H1 (cell line): ENCODE measurements at regions not wholly inside any gene's neighbourhood (a gene's known extent, or its start where the extent isn't known, plus 50 kb on each side); places are given as distances from the start of the nearest gene placed in this dataset.

Experiments used
- CTCF ChIA-PET: fragments of 300-600 bp; sonication (Branson Sonifier 250); formaldehyde crosslinking; loops from one replicate; lab custom pipeline; 2021; ENCODE audit not compliant: partially characterized antibody; lab: Charles Lee
- POLR2A ChIA-PET: fragments of 300-600 bp; sonication (Branson Sonifier 250); formaldehyde crosslinking; loops from one replicate; lab custom pipeline; 2021; ENCODE audit warnings: inconsistent platforms; ENCODE audit not compliant: partially characterized antibody; lab: Charles Lee
- DNase-seq, 2 experiments: peaks; one replicate each; pipeline versions ENCODE4 v3.0.0 to v3.0.0-alpha.2; 2010 to 2022; ENCODE audit warnings: low spot score in 2 of 2, low read depth in 1 of 2, mixed read lengths in 1 of 2
- FAIRE-seq: peaks from 2 replicates; lab custom pipeline; 2011; peaks lifted over from hg19 to GRCh38; lab: Jason Lieb, UNC
- H2AFZ ChIP-seq: 2 replicates; pipeline ENCODE4 v1.8.1; 2012; ENCODE audit warnings: low read length, inconsistent platforms
- H2AK5ac ChIP-seq: 2 replicates; pipeline ENCODE4 v1.6.1; 2013; ENCODE audit warnings: low read depth, low read length
- H2BK120ac ChIP-seq: replicated peaks from 2 replicates; pipeline ENCODE3; 2013; ENCODE audit warnings: low read depth, low read length, inconsistent platforms
- H2BK12ac ChIP-seq: 2 replicates; pipeline ENCODE4 v1.6.1; 2013; ENCODE audit warnings: low read depth, low read length
- H2BK15ac ChIP-seq: 2 replicates; pipeline ENCODE4 v1.6.1; 2013; ENCODE audit warnings: low read length
- H2BK20ac ChIP-seq: 2 replicates; pipeline ENCODE4 v1.6.1; 2013; ENCODE audit warnings: low read length
- H2BK5ac ChIP-seq: 2 replicates; pipeline ENCODE4 v1.6.1; 2013; ENCODE audit warnings: low read depth, low read length
- H3K14ac ChIP-seq: 2 replicates; pipeline ENCODE4 v1.6.1; 2013; ENCODE audit warnings: inconsistent platforms; ENCODE audit not compliant: insufficient read length
- H3K18ac ChIP-seq: 2 replicates; pipeline ENCODE4 v1.6.1; 2013; ENCODE audit warnings: low read length; ENCODE audit errors: extremely low read depth
- H3K23ac ChIP-seq: 2 replicates; pipeline ENCODE4 v1.6.1; 2013; ENCODE audit warnings: inconsistent platforms; ENCODE audit not compliant: insufficient read length
- H3K23me2 ChIP-seq: 2 replicates; pipeline ENCODE4 v1.6.1; 2013; ENCODE audit warnings: low read depth, low read length
- H3K27ac ChIP-seq: 2 replicates; pipeline ENCODE4 v1.6.1; 2011; ENCODE audit warnings: low read depth, low read length, inconsistent platforms
- H3K27me3 ChIP-seq, 4 experiments: replicated peaks in 1 of 4; 1 replicate in 1 of 4; 2 replicates in 3 of 4; pipeline versions ENCODE4 v1.6.1 to v1.8.1; 2011 to 2013; ENCODE audit warnings: low read length in 3 of 4, mild to moderate bottlenecking in 3 of 4, inconsistent platforms in 2 of 4, mixed read lengths in 2 of 4, moderate library complexity in 1 of 4; ENCODE audit not compliant: control insufficient read depth in 3 of 4, insufficient read depth in 3 of 4; ENCODE audit errors: extremely low read depth in 1 of 4
- H3K36me3 ChIP-seq, 4 experiments: 2 replicates each; pipeline versions ENCODE4 v1.6.1 to v1.8.1; 2011 to 2013; ENCODE audit warnings: mild to moderate bottlenecking in 4 of 4, low read length in 3 of 4, moderate library complexity in 2 of 4, control low read depth in 1 of 4, inconsistent platforms in 1 of 4; ENCODE audit not compliant: insufficient read depth in 4 of 4, control insufficient read depth in 2 of 4
- H3K4ac ChIP-seq: replicated peaks from 2 replicates; pipeline ENCODE3; 2013; ENCODE audit warnings: low read length, low read depth, mixed read lengths, inconsistent platforms; ENCODE audit not compliant: insufficient read length
- H3K4me1 ChIP-seq, 4 experiments: replicated peaks in 1 of 4; 1 replicate in 1 of 4; 2 replicates in 3 of 4; pipeline versions ENCODE4 v1.6.1 to v1.8.1; 2011 to 2013; ENCODE audit warnings: low read length in 3 of 4, inconsistent platforms in 2 of 4, mixed read lengths in 1 of 4; ENCODE audit not compliant: insufficient read depth in 4 of 4, control insufficient read depth in 3 of 4
- H3K4me2 ChIP-seq, 2 experiments: 2 replicates each; pipeline versions ENCODE4 v1.6.1 to v1.8.1; 2011 to 2013; ENCODE audit warnings: low read depth in 2 of 2, low read length in 2 of 2, control low read depth in 1 of 2, inconsistent platforms in 1 of 2, mild to moderate bottlenecking in 1 of 2; ENCODE audit not compliant: insufficient read depth in 1 of 2
- H3K4me3 ChIP-seq, 4 experiments: fragments of 200-600, 300-600 bp in 1 of 4; sonication (generic), shearing (Covaris generic), sonication (Bioruptor Twin) in 1 of 4; 2 replicates each; pipeline versions ENCODE4 v1.5.1 to v1.8.1; 2011 to 2016; ENCODE audit warnings: low read length in 4 of 4, low read depth in 3 of 4, control low read depth in 2 of 4, inconsistent platforms in 2 of 4, mild to moderate bottlenecking in 2 of 4, mixed read lengths in 1 of 4, moderate library complexity in 1 of 4; ENCODE audit not compliant: insufficient read depth in 2 of 4; ENCODE audit errors: extremely low read depth in 1 of 4
- H3K56ac ChIP-seq: replicated peaks from 2 replicates; pipeline ENCODE3; 2013; ENCODE audit warnings: low read depth, mild to moderate bottlenecking, mixed read lengths, low read length, inconsistent platforms; ENCODE audit not compliant: insufficient read length
- H3K79me1 ChIP-seq: 2 replicates; pipeline ENCODE4 v1.6.1; 2013; ENCODE audit warnings: low read depth, low read length, control low read depth
- H3K79me2 ChIP-seq, 2 experiments: 2 replicates each; pipeline versions ENCODE4 v1.6.1 to v1.8.1; 2012 to 2013; ENCODE audit warnings: low read length in 2 of 2, mild to moderate bottlenecking in 2 of 2, inconsistent platforms in 1 of 2; ENCODE audit not compliant: insufficient read depth in 2 of 2, control insufficient read depth in 1 of 2
- H3K9ac ChIP-seq, 4 experiments: replicated peaks in 1 of 4; 1 replicate in 1 of 4; 2 replicates in 3 of 4; pipeline versions ENCODE4 v1.6.1 to v1.8.1; 2011 to 2013; ENCODE audit warnings: low read depth in 3 of 4, low read length in 3 of 4, control low read depth in 2 of 4, mild to moderate bottlenecking in 2 of 4, moderate library complexity in 2 of 4, inconsistent platforms in 1 of 4; ENCODE audit errors: extremely low read depth in 1 of 4
- H3K9me3 ChIP-seq, 2 experiments: 2 replicates each; pipeline versions ENCODE4 v1.6.1 to v1.8.1; 2012 to 2013; ENCODE audit warnings: mild to moderate bottlenecking in 2 of 2, moderate library complexity in 2 of 2, control low read depth in 1 of 2, inconsistent platforms in 1 of 2, low read depth in 1 of 2, low read length in 1 of 2, mixed read lengths in 1 of 2; ENCODE audit not compliant: insufficient read depth in 2 of 2
- H4K20me1 ChIP-seq, 2 experiments: replicated peaks in 1 of 2; 2 replicates each; pipeline versions ENCODE3 to v1.8.1; 2011 to 2013; ENCODE audit warnings: inconsistent platforms in 2 of 2, low read length in 2 of 2, mild to moderate bottlenecking in 1 of 2; ENCODE audit not compliant: insufficient read depth in 2 of 2, control insufficient read depth in 1 of 2
- H4K5ac ChIP-seq: 2 replicates; pipeline ENCODE4 v1.6.1; 2013; ENCODE audit warnings: low read length, low read depth, mixed read lengths, inconsistent platforms; ENCODE audit not compliant: insufficient read length
- H4K8ac ChIP-seq: 2 replicates; pipeline ENCODE4 v1.8.0; 2013; ENCODE audit warnings: mild to moderate bottlenecking, moderate library complexity, low read length, inconsistent platforms; ENCODE audit not compliant: insufficient read depth; ENCODE audit errors: extremely low read depth
- H4K91ac ChIP-seq: replicated peaks from 2 replicates; pipeline ENCODE3; 2013; ENCODE audit warnings: low read length, mixed read lengths, inconsistent platforms; ENCODE audit not compliant: insufficient read length
- ATF2 ChIP-seq: IDR thresholded peaks from 2 replicates; pipeline ENCODE4 v1.6.1; 2012; ENCODE audit warnings: low read length, inconsistent platforms
- HDAC6 ChIP-seq: IDR thresholded peaks from one replicate; pipeline ENCODE4 v1.7.1; 2012; ENCODE audit warnings: low read depth, mild to moderate bottlenecking, inconsistent platforms, low read length, moderate library complexity
- POLR2A ChIP-seq, 2 experiments: IDR thresholded peaks; 1 replicate in 1 of 2; 2 replicates in 1 of 2; pipeline ENCODE4 v1.6.1; 2011; ENCODE audit warnings: low read depth in 2 of 2, low read length in 2 of 2, mild to moderate bottlenecking in 2 of 2; ENCODE audit errors: control extremely low read depth in 1 of 2
- RNF2 ChIP-seq: fragments of 200-900, 300-1000 bp; sonication (generic); IDR thresholded peaks from 2 replicates; pipeline ENCODE4 v1.7.1; 2016; ENCODE audit warnings: borderline replicate concordance, low read depth, mild to moderate bottlenecking, antibody characterized with exemption, low read length; ENCODE audit not compliant: poor library complexity, severe bottlenecking; ENCODE audit errors: missing control alignments
- WGBS, 2 experiments: shearing (Covaris generic) in 1 of 2; methylation state at CpG; one replicate each; pipeline versions ENCODE4 v1.1.6 to v1.1.7; 2013 to 2015; ENCODE audit warnings: low lambda C conversion rate in 2 of 2, mixed read lengths in 2 of 2, inconsistent platforms in 1 of 2, low coverage in 1 of 2, missing lambda C conversion rate in 1 of 2; ENCODE audit not compliant: insufficient replicate concordance in 2 of 2, insufficient coverage in 1 of 2, insufficient read length in 1 of 2; ENCODE audit errors: extremely low coverage in 1 of 2, missing lambda C conversion rate in 1 of 2; 5-methylcytosine and 5-hydroxymethylcytosine counted together

- ChIA-PET CTCF (no interaction called here), POLR2A (no interaction called here)
- H4K5ac ChIP-seq = no peak overlapping the region
- no peak overlapping the region for H3K4me3 ChIP-seq
- no peak overlapping the region for H2AK5ac ChIP-seq
- no peak overlapping the region for H3K4me2 ChIP-seq
- H3K14ac ChIP-seq = no peak overlapping the region
- no peak overlapping the region for H2BK15ac ChIP-seq
- no peaks in the 10 kb centered on the region for H3K36me3 ChIP-seq
- no peak overlapping the region for H4K91ac ChIP-seq
- FAIRE-seq (no peak), DNase-seq (no peak)
- H2BK5ac ChIP-seq = no peak overlapping the region
- no peak overlapping the region for H3K4ac ChIP-seq
- no peak overlapping the region for H3K23ac ChIP-seq
- TF ChIP-seq HDAC6 = no peak
- no peak for TF ChIP-seq ATF2
- no peak for TF ChIP-seq RNF2
- TF ChIP-seq POLR2A (IDR thresholded peaks at IDR 0.05; ENCODE audit: control extremely low read depth in 1 of 2, low read depth in 2 of 2, low read length in 2 of 2) = no peak
- no peaks in the 10 kb centered on the region for H3K27me3 ChIP-seq
- no peaks in the 10 kb centered on the region for H3K4me1 ChIP-seq
- no peak overlapping the region for H2BK20ac ChIP-seq
- no peaks in the 10 kb centered on the region for H3K79me1 ChIP-seq
- no peak overlapping the region for H3K9ac ChIP-seq
- 89% methylated on average over 2 of the region's 2 CpGs; no CpG with 5 or more reads in 1 of the 2 experiments for WGBS, 2 experiments
- H2AFZ ChIP-seq = no peak overlapping the region
- no peak overlapping the region for H4K8ac ChIP-seq
- H3K9me3 ChIP-seq = peaks cover 0 to 3% of the 10 kb centered on the region in 2 experiments; a peak in 2 of 4 replicates
- H3K18ac ChIP-seq = no peak overlapping the region
- H3K27ac ChIP-seq = no peak overlapping the region
- no peaks in the 10 kb centered on the region for H3K23me2 ChIP-seq
- no peak overlapping the region for H2BK12ac ChIP-seq
- no peak overlapping the region for H3K56ac ChIP-seq
- no peaks in the 10 kb centered on the region for H3K79me2 ChIP-seq
- H2BK120ac ChIP-seq = no peak overlapping the region
- no peaks in the 10 kb centered on the region for H4K20me1 ChIP-seq
Observed at GRCh38 chr6:11412011-11412424, 125.5 kb upstream of the TMEM170B start.
